Heart left ventricle (tissue), 13 donors: ENCODE measurements at regions not wholly inside any gene's neighbourhood (a gene's known extent, or its start where the extent isn't known, plus 50 kb on each side); places are given as distances from the start of the nearest gene placed in this dataset.

Source experiments
- POLR2A ChIP-seq, 2 donors: fragments of 450-650 bp; IDR thresholded peaks; one replicate each; pipeline ENCODE4 v1.6.1; 2017; ENCODE audit warnings: antibody characterized with exemption in 2 of 2, mild to moderate bottlenecking in 2 of 2, moderate library complexity in 2 of 2
- TF ChIP-seq, protein P1 (sequence below), 12 donors: fragments of 200-600 bp; sonication (generic) in 4 of 12; IDR thresholded peaks; one replicate each; pipeline versions ENCODE4 v1.5.0 to v1.8.0; 2018 to 2022; ENCODE audit warnings: antibody characterized with exemption in 12 of 12, mild to moderate bottlenecking in 5 of 12
- donor health status: ischemic (EF 13 %, LVEDD 7.1; RV severe dilation, severe dysfunction).
- donor health status: DM: no; HTN: yes; CAD: no.
- donor health status: DM: no; HTN: no; CAD: no.
- donor health status: ischemic (EF 25% LVEDD 6.9; RV normal size, moderate dysfunction).
- donor health status: ischemic (EF 25% LVEDD 5.7; RV mildly dilated, moderate dysfunction).
- donor health status: ischemic (EF 35%, LVEDD 5.7; RV mildly dilated, moderate dysfunction).
- donor health status: nonischemic (EF 11% LVEDD 7.7; RV severe dilation, severe dysfunction).
- donor health status: DM: yes; HTN: yes; CAD: no.
- donor health status: PGD.
- donor health status: ischemic (EF 29% LVEDD 5.4; RV normal size, mild dysfunction).
- donor health status: nonischemic (EF 23%, LVEDD 6.1; RV moderate dilation, normal function).

DNA sequence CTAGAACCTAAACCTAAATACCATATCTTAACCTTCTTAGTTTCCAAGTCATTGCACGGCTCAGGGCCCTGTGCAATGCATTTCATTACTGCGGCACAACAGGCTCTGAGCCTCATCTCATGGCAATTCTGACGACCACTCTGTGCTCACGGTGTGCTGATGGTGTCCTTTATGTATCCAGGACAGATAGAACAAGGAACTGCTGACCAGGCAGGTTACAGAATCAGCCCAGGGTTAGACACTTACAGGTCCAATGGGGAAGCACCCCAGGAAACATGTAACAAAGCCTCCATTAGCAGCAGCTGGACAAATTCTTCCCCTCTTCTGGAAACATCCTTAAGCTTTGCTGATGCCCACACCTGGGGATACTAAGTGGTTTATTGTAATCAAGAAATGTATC, 91.9 kb upstream of the NSMCE3 start:
- no peak for TF ChIP-seq POLR2A (IDR thresholded peaks at IDR 0.05)
- TF ChIP-seq, protein P1, sequence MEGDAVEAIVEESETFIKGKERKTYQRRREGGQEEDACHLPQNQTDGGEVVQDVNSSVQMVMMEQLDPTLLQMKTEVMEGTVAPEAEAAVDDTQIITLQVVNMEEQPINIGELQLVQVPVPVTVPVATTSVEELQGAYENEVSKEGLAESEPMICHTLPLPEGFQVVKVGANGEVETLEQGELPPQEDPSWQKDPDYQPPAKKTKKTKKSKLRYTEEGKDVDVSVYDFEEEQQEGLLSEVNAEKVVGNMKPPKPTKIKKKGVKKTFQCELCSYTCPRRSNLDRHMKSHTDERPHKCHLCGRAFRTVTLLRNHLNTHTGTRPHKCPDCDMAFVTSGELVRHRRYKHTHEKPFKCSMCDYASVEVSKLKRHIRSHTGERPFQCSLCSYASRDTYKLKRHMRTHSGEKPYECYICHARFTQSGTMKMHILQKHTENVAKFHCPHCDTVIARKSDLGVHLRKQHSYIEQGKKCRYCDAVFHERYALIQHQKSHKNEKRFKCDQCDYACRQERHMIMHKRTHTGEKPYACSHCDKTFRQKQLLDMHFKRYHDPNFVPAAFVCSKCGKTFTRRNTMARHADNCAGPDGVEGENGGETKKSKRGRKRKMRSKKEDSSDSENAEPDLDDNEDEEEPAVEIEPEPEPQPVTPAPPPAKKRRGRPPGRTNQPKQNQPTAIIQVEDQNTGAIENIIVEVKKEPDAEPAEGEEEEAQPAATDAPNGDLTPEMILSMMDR (IDR thresholded peaks at IDR 0.05): no peak
